GM10266 (cell line): ENCODE measurements at regions not wholly inside any gene's neighbourhood (a gene's known extent, or its start where the extent isn't known, plus 50 kb on each side); places are given as distances from the start of the nearest gene placed in this dataset.

ENCODE experiments used
- DNase-seq: peaks from one replicate; pipeline ENCODE4 v3.0.0; 2012; ENCODE audit errors: extremely low spot score
- CTCF ChIP-seq: IDR thresholded peaks from 2 replicates; pipeline ENCODE4 v1.5.1; 2012; ENCODE audit warnings: mild to moderate bottlenecking, low read depth; ENCODE audit not compliant: control insufficient read depth, insufficient read depth; ENCODE audit errors: missing control alignments

- no peak for TF ChIP-seq CTCF
- DNase-seq: no peak
Observed at GRCh38 chr18:41155910-41156851, 798.9 kb upstream of the PIK3C3 start.

- no peak for TF ChIP-seq CTCF
- no peak for DNase-seq
Observed at GRCh38 chr18:41155025-41155424, 800.0 kb upstream of the PIK3C3 start.

GRCh38 chr18:41153871-41154270 is 801.2 kb upstream of the PIK3C3 start:
- TF ChIP-seq CTCF: no peak
- DNase-seq: no peak

- DNase-seq: no peak
Observed at GRCh38 chr18:41150316-41150715, 804.7 kb upstream of the PIK3C3 start.

GRCh38 chr18:41146301-41146700 is 808.7 kb upstream of the PIK3C3 start:
- no peak for DNase-seq

More at GRCh38 chr18:41150316-41150715, 804.7 kb upstream of the PIK3C3 start:
- TF ChIP-seq CTCF: no peak

GRCh38 chr18:41145516-41145915 is 809.5 kb upstream of the PIK3C3 start:
- TF ChIP-seq CTCF: no peak
- DNase-seq: no peak

More at GRCh38 chr18:41146301-41146700, 808.7 kb upstream of the PIK3C3 start:
- TF ChIP-seq CTCF: no peak

GRCh38 chr18:41144441-41144840 is 810.6 kb upstream of the PIK3C3 start:
- no peak for DNase-seq

More at GRCh38 chr18:41144441-41144840, 810.6 kb upstream of the PIK3C3 start:
- TF ChIP-seq CTCF: no peak
